H54 (cell line): ENCODE measurements at regions not wholly inside any gene's neighbourhood (a gene's known extent, or its start where the extent isn't known, plus 50 kb on each side); places are given as distances from the start of the nearest gene placed in this dataset.
"Not testable (repeated sequence)": the region's sequence is repeated elsewhere in the genome, so short reads cannot be mapped to it uniquely, and the experiment has no call there.

Source experiments
- DNase-seq: peaks from one replicate; pipeline ENCODE4 v3.0.0; 2011; ENCODE audit warnings: low spot score, mixed read lengths; ENCODE audit not compliant: insufficient read length
- FAIRE-seq: peaks from 3 replicates; lab custom pipeline; 2011; peaks lifted over from hg19 to GRCh38; lab: Jason Lieb, UNC
- POLR2A ChIP-seq: IDR thresholded peaks from 2 replicates; pipeline ENCODE4 v1.6.1; 2011; ENCODE audit warnings: low read depth, mild to moderate bottlenecking, low read length

- DNase-seq (no peak), FAIRE-seq (no peak)
- TF ChIP-seq POLR2A = no peak
These were observed 68.3 kb downstream of the IGLL1 start for GRCh38 chr22:23511627-23512347.

- TF ChIP-seq POLR2A = no peak
- DNase-seq (no peak), FAIRE-seq (no peak)
These were observed 70.4 kb downstream of the IGLL1 start for GRCh38 chr22:23509571-23510302.

GRCh38 chr22:23504516-23504915 lies 75.6 kb downstream of the IGLL1 start:
- no peak for TF ChIP-seq POLR2A
- FAIRE-seq = no peak
- no peak for DNase-seq

- no peak for TF ChIP-seq POLR2A
- DNase-seq = no peak
These were observed 76.2 kb downstream of the IGLL1 start for GRCh38 chr22:23503736-23504440.

GRCh38 chr22:23503142-23503541 lies 76.9 kb downstream of the IGLL1 start:
- no peak for TF ChIP-seq POLR2A
- DNase-seq (no peak), FAIRE-seq (no peak)

More at GRCh38 chr22:23503736-23504440, 76.2 kb downstream of the IGLL1 start:
- FAIRE-seq = no peak

GRCh38 chr22:23501708-23502107 lies 78.4 kb downstream of the IGLL1 start:
- TF ChIP-seq POLR2A = no peak
- no peak for FAIRE-seq
- DNase-seq = no peak

- no peak for TF ChIP-seq POLR2A
- FAIRE-seq (no peak), DNase-seq (no peak)
These were observed 78.8 kb downstream of the IGLL1 start for GRCh38 chr22:23501261-23501619.

- FAIRE-seq (no peak), DNase-seq (no peak)
- TF ChIP-seq POLR2A = no peak
These were observed 79.4 kb downstream of the IGLL1 start for GRCh38 chr22:23500508-23501260.

- TF ChIP-seq POLR2A = no peak
- FAIRE-seq (no peak), DNase-seq (no peak)
These were observed 80.1 kb downstream of the IGLL1 start for GRCh38 chr22:23499845-23500500.

- no peak for FAIRE-seq
- no peak for DNase-seq
- no peak for TF ChIP-seq POLR2A
These were observed 81.0 kb downstream of the IGLL1 start for GRCh38 chr22:23498811-23499798.

GRCh38 chr22:23497889-23498288 lies 82.2 kb downstream of the IGLL1 start:
- DNase-seq, FAIRE-seq: not testable (repeated sequence)
